ENCODE measurements at regions not wholly inside any gene's neighbourhood (a gene's known extent, or its start where the extent isn't known, plus 50 kb on each side); places are given as distances from the start of the nearest gene placed in this dataset.

DNA sequence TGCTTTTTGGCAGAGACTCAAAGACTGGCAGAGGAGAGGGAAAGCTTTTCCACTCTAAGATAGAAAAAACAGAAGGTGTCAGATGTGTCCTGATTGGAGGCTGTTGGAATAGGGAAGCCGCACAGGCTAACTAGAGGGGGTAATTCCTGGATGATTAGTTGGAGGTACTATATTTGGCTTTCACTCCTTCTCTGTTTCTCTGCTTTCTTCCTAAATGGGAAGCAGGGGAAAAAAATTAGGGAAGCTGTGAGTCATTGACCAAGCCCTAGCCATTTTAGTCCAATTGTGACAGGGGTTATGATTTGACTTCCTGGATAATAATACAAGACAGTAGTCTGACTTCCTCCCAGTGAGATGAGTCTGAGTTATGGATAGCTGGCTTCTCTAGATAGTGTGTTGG is 475.2 kb upstream of the CELF2 start:
- DNase-seq (ENCODE audit: low read depth, low spot score) = no peak

GRCh38 chr10:10544890-10545289 is 472.8 kb upstream of the CELF2 start:
- no peak for DNase-seq (ENCODE audit: low read depth, low spot score)

DNA sequence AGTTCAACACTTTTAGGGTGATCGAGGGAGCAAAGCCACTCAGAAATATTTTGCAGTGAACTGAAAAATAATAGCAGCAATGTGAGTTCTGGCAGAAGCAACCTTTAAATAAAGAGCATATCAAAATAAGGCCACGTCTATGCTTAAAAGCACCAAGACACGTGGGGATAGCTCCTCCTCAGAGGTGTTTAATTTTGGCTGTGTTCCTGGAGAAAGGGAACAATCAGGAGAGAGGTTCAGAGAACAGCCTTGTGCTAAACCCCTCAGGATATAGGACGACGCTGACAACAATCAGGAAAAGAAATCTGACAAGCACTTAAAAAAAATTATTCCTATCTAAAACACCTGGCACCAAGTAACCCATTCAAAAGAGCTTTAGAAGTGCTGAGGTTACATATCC is 471.9 kb upstream of the CELF2 start:
- no peak for DNase-seq (ENCODE audit: low read depth, low spot score)

DNA sequence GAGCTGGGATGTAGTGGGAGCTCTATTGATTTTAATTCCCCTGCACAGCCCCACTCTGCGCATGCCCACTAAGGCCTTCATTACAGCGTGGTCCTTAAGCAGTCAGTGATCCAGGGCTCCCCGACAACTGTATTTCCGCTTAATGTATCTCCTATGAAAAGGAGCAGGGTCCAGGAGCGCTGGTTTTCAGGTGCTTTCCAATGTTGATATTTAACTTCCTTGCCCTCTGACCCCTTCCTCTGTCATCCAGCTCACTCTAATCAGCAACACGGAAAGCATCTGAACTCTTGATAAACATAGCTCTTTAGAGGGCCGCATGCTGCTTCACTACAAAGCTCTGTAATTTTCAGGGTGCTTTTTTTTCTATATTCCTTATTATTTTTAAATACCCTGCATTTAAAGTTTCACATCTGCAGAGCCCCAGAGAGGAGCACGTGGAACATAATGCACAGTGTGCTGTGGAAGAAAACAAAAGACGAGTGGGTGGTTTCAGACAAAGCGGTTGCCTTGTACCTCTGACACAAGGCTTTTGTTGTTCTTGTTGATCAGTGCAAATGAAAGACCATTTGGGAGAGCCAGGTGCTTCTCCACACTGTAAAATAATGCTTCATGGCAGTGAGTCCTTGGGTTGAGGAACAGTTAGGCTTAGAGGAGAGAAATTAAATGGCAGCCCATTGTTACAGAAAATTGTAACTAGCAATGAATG is 465.9 kb upstream of the CELF2 start:
- DNase-seq (ENCODE audit: low read depth, low spot score) = no peak

- no peak for DNase-seq (ENCODE audit: low read depth, low spot score)
Observed at GRCh38 chr10:10552948-10553347, 464.7 kb upstream of the CELF2 start.

DNA sequence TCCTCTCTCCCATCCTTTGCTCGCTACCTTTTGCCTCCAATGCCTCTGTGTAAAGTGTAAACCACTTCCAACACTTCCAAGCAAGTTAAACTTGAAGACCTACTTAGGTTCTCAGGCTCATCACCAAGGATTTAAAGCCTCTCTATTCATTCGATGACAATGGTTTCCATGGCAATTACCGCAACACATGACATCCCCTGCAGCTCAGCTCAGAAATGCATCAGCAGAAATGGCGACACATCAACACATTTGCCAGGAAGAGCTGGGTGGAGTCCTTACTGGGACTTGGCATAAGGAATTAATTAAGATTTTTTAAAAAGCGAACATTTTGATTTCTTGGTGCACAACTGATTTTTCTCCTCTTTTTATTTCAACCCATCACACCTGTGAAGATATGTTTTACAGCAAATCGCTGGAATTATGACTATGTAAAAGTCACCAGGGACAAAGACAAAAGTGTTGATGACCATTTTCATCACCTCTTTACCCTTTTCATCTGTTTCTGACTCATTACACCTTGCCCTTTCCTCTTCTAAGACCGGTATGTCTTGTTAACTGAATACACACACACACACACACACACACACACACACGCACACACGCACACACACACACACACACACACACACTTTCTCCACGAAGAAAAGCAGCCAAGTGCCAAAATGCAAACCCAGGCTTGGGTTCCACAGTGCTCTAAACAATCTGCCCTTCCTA is 453.4 kb upstream of the CELF2 start:
- no peak for DNase-seq (ENCODE audit: low read depth, low spot score)

DNA sequence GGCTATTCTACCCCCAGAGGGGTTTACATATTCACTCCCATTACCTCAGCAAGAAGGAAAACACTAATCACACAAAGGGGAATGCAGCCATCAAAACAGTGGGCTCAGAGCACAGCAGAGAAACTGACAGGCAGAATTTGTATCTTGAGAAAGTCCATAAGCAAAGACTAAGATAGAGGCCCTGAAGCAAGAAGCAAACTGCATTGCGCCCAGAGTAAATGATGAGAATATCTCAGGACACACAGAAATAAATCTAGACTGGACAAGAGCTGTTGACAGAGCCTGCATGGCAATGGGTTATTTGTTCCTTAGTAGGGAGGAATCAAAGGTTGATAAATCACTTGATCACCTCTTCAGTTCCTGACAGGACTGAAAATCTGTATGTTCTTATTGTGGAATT is 440.7 kb upstream of the CELF2 start:
- DNase-seq (ENCODE audit: low read depth, low spot score) = no peak

GRCh38 chr10:10579709-10580108 is 438.0 kb upstream of the CELF2 start:
- no peak for DNase-seq (ENCODE audit: low read depth, low spot score)

DNA sequence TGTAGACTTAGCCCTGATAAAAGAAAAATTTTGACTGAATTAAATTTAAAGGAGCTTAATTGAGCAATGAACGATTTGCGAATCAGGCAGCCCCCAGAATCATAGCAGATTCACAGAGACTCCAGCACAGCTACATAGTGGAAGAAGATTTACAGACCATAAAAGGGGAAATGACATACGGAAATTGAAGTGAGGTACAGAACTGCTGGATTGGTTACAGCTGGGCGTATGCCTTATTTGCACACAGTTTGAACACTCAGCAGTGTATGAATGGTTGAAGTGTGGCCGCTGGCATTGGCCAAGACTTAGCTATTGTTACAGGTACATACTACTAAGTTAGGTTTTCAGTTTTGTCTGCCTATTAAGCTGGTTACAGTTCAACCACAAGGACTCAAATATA is 433.5 kb upstream of the CELF2 start:
- DNase-seq (ENCODE audit: low read depth, low spot score) = no peak

DNA sequence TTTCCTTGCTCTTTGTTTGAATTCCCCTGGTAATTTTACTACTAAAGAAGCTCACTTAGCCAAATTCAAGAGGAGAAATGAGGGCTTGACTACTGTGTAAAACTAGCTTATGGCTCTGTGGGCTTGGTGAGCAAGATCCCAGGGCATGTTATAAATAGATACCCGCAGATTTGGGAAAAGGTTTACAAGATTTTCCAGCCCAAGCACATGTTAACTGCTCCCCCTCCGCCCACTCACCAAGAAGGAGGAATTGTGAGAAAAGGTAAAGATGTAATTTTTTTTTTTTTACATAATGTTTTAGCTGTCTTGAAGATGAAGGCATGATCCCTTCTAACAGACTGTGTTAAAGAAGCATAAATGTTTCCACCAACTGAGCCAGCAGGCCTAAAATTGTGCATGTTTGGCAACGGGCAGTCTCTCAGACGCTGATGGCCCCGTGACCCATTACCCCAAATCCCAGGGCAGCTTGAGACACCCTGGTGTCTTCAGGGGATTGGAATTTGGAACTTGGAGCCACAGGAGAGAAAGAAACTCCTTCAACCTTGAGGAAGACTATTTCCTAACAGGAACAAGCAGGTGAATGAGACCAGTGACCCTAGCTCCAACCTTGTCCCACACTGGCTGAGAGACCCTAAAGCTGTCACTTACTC is 429.8 kb upstream of the CELF2 start:
- no peak for DNase-seq (ENCODE audit: low read depth, low spot score)

GRCh38 chr10:10589540-10590303 is 427.9 kb upstream of the CELF2 start:
- no peak for DNase-seq (ENCODE audit: low read depth, low spot score)

GRCh38 chr10:10591715-10592341 is 425.8 kb upstream of the CELF2 start:
- DNase-seq (ENCODE audit: low read depth, low spot score) = no peak

GRCh38 chr10:10596256-10596655 is 421.4 kb upstream of the CELF2 start:
- no peak for DNase-seq (ENCODE audit: low read depth, low spot score)

- DNase-seq (ENCODE audit: low read depth, low spot score) = no peak
Observed at GRCh38 chr10:10598297-10598696, 419.4 kb upstream of the CELF2 start.

- DNase-seq (ENCODE audit: low read depth, low spot score) = no peak
Observed at GRCh38 chr10:10600004-10600403, 417.7 kb upstream of the CELF2 start.

GRCh38 chr10:10605551-10606081 is 412.1 kb upstream of the CELF2 start:
- DNase-seq (ENCODE audit: low read depth, low spot score) = no peak

GRCh38 chr10:10609379-10609955 is 408.2 kb upstream of the CELF2 start:
- no peak for DNase-seq (ENCODE audit: low read depth, low spot score)

- no peak for DNase-seq (ENCODE audit: low read depth, low spot score)
Observed at GRCh38 chr10:10610171-10610570, 407.5 kb upstream of the CELF2 start.

- DNase-seq (ENCODE audit: low read depth, low spot score) = no peak
Observed at GRCh38 chr10:10612151-10612550, 405.5 kb upstream of the CELF2 start.

DNA sequence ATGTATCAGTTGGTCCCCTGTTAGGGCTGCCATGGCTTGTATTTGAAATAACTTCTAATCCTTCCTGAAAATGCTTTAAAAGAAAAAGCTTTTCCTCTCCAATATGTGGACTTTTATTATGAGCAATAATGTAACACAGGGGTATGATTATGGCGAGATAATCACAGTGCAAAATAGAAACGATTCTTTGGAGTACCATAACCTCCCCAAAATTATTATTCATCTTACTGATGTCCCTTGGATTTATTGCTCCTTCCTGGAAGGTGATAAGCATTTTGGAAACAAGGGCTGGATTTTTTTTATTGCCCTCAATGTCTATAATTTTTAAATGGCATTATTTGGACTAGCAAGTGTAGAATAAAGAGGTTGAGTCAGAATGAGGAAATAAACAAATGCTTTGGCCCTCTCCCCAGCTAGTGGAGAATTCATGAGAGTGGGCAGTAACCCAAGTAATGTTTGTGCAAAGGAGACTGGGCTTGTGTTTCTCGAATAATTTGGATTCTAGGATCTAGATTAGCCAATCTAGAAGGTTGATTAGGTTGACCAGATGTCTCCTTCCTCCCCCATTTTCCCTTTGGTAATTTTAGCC is 403.9 kb upstream of the CELF2 start:
- no peak for DNase-seq (ENCODE audit: low read depth, low spot score)

DNA sequence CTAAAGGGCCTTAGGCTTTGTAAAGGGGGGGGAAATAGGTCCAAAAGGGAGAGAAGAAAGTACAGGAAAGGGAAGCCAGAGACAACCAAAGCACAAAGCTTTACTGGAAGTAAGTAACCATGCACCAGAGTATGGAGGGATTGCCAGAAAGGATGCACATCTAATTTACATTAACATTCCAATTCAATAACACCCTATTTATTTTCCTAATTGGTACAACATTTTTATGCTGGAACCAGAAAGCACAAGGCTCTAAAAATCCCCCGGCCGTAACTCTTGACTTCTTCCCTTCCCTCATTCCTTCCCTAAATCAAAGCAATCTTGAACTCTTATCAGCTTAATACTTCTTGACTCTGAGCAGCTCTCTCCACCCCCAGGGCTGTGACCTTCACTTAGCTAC is 400.0 kb upstream of the CELF2 start:
- DNase-seq (ENCODE audit: low read depth, low spot score) = no peak

Data from iPS DF 19.7 (cell line).